Fibroblast of lung (primary cell): ENCODE measurements at regions not wholly inside any gene's neighbourhood (a gene's known extent, or its start where the extent isn't known, plus 50 kb on each side); places are given as distances from the start of the nearest gene placed in this dataset.
"Not testable (repeated sequence)": the region's sequence is repeated elsewhere in the genome, so short reads cannot be mapped to it uniquely, and the experiment has no call there.

Source experiments
- DNase-seq, 2 donors: peaks; one replicate each; pipeline versions ENCODE4 v3.0.0 to v3.0.0-alpha.2; 2010; ENCODE audit warnings: low read depth in 2 of 2
- H2AFZ ChIP-seq: 2 replicates; pipeline ENCODE4 v1.5.1; 2012; ENCODE audit warnings: low read length, control low read depth, inconsistent platforms
- H3K27ac ChIP-seq: 2 replicates; pipeline ENCODE4 v1.5.1; 2011; ENCODE audit warnings: low read length, control low read depth; ENCODE audit not compliant: insufficient read depth
- H3K27me3 ChIP-seq: 2 replicates; pipeline ENCODE4 v1.5.1; 2011; ENCODE audit warnings: mild to moderate bottlenecking, low read length; ENCODE audit not compliant: control insufficient read depth, insufficient read depth
- H3K36me3 ChIP-seq: 2 replicates; pipeline ENCODE4 v1.5.1; 2011; ENCODE audit warnings: low read length; ENCODE audit not compliant: control insufficient read depth, insufficient read depth
- H3K4me1 ChIP-seq: 2 replicates; pipeline ENCODE4 v1.5.1; 2011; ENCODE audit warnings: low read length; ENCODE audit not compliant: control insufficient read depth, insufficient read depth; ENCODE audit errors: extremely low read depth
- H3K4me2 ChIP-seq: 2 replicates; pipeline ENCODE4 v1.5.1; 2011; ENCODE audit warnings: low read length, control low read depth; ENCODE audit not compliant: insufficient read depth; ENCODE audit errors: extremely low read depth
- H3K4me3 ChIP-seq, 4 experiments: fragments of 200-600 bp in 1 of 4; sonication (generic) in 1 of 4; replicated peaks in 1 of 4; 2 replicates each; pipeline ENCODE4 v1.5.1; 2011 to 2016; ENCODE audit warnings: low read length in 4 of 4, low read depth in 3 of 4, mild to moderate bottlenecking in 3 of 4, control low read depth in 2 of 4, inconsistent platforms in 1 of 4, mixed read lengths in 1 of 4; ENCODE audit not compliant: insufficient read depth in 1 of 4; ENCODE audit errors: control extremely low read depth in 1 of 4
- H3K79me2 ChIP-seq: 2 replicates; pipeline ENCODE4 v1.5.1; 2012; ENCODE audit warnings: mild to moderate bottlenecking, low read length, inconsistent platforms; ENCODE audit not compliant: control insufficient read depth, insufficient read depth
- H3K9ac ChIP-seq: 2 replicates; pipeline ENCODE4 v1.5.1; 2011; ENCODE audit warnings: mild to moderate bottlenecking, low read length, control low read depth; ENCODE audit not compliant: insufficient read depth
- H3K9me3 ChIP-seq: 2 replicates; pipeline ENCODE4 v1.5.1; 2012; ENCODE audit warnings: low read depth, low read length; ENCODE audit not compliant: control insufficient read depth, insufficient read depth
- H4K20me1 ChIP-seq: 2 replicates; pipeline ENCODE4 v1.5.1; 2011; ENCODE audit warnings: low read length; ENCODE audit not compliant: control insufficient read depth, insufficient read depth; ENCODE audit errors: extremely low read depth
- CTCF ChIP-seq, 2 donors: IDR thresholded peaks in 1 of 2; conservative IDR thresholded peaks in 1 of 2; 1 replicate in 1 of 2; 2 replicates in 1 of 2; pipeline ENCODE4 v1.5.1; 2011 to 2012; ENCODE audit warnings: low read length in 2 of 2, control low read depth in 1 of 2, inconsistent platforms in 1 of 2, low read depth in 1 of 2, mild to moderate bottlenecking in 1 of 2
- EZH2 ChIP-seq: IDR thresholded peaks from 2 replicates; pipeline ENCODE4 v1.5.1; 2012; ENCODE audit warnings: low read length, control low read depth, mild to moderate bottlenecking; ENCODE audit errors: missing control alignments

- TF ChIP-seq EZH2 (no peak), CTCF (conservative IDR thresholded peaks at IDR 0.05 in 1 of 2, IDR thresholded peaks at IDR 0.05 in 1 of 2; ENCODE audit: low read depth in 1 of 2, low read length in 2 of 2) (no peak)
- H3K36me3 ChIP-seq, result no peaks in the 10 kb centered on the region
- H3K9ac ChIP-seq, result no peak overlapping the region
Measured at GRCh38 chr1:233819042-233819441, 85.4 kb upstream of the SLC35F3 start.

GRCh38 chr1:233824179-233824578 lies 80.3 kb upstream of the SLC35F3 start:
- H3K9me3 ChIP-seq, H4K20me1 ChIP-seq, H3K79me2 ChIP-seq, H3K4me1 ChIP-seq, H3K9ac ChIP-seq, H3K4me2 ChIP-seq, DNase-seq, H2AFZ ChIP-seq, H3K36me3 ChIP-seq, H3K27me3 ChIP-seq, H3K4me3 ChIP-seq, H3K27ac ChIP-seq: not testable (repeated sequence)

More at GRCh38 chr1:233819042-233819441, 85.4 kb upstream of the SLC35F3 start:
- Histone ChIP-seq H3K9me3 (no peaks in the 10 kb centered on the region), H3K79me2 (no peaks in the 10 kb centered on the region), H2AFZ (no peak overlapping the region), H4K20me1 (no peaks in the 10 kb centered on the region), H3K27ac (no peak overlapping the region), H3K27me3 (no peaks in the 10 kb centered on the region), H3K4me2 (no peak overlapping the region), H3K4me1 (no peaks in the 10 kb centered on the region), H3K4me3 (no peak overlapping the region)
- no peak for DNase-seq

GRCh38 chr1:233827937-233828336 lies 76.5 kb upstream of the SLC35F3 start:
- not testable (repeated sequence) for H3K4me3 ChIP-seq, H3K36me3 ChIP-seq, H3K9me3 ChIP-seq, H3K27ac ChIP-seq, H2AFZ ChIP-seq, H3K4me2 ChIP-seq, DNase-seq, H3K9ac ChIP-seq, H4K20me1 ChIP-seq, H3K4me1 ChIP-seq, H3K27me3 ChIP-seq, H3K79me2 ChIP-seq

GRCh38 chr1:233828480-233828879 lies 76.0 kb upstream of the SLC35F3 start:
- TF ChIP-seq EZH2, result no peak
- TF ChIP-seq CTCF (conservative IDR thresholded peaks at IDR 0.05 in 1 of 2, IDR thresholded peaks at IDR 0.05 in 1 of 2; ENCODE audit: low read depth in 1 of 2, low read length in 2 of 2), result no peak
- no peak for DNase-seq
- Histone ChIP-seq H3K27me3 (no peaks in the 10 kb centered on the region), H3K79me2 (no peaks in the 10 kb centered on the region), H3K4me3 (no peak overlapping the region), H3K27ac (no peak overlapping the region), H3K4me2 (no peak overlapping the region), H3K4me1 (no peaks in the 10 kb centered on the region), H2AFZ (no peak overlapping the region), H3K9me3 (no peaks in the 10 kb centered on the region), H3K9ac (no peak overlapping the region), H3K36me3 (no peaks in the 10 kb centered on the region), H4K20me1 (no peaks in the 10 kb centered on the region)
